ENCODE measurements at regions not wholly inside any gene's neighbourhood (a gene's known extent, or its start where the extent isn't known, plus 50 kb on each side); places are given as distances from the start of the nearest gene placed in this dataset.

DNA sequence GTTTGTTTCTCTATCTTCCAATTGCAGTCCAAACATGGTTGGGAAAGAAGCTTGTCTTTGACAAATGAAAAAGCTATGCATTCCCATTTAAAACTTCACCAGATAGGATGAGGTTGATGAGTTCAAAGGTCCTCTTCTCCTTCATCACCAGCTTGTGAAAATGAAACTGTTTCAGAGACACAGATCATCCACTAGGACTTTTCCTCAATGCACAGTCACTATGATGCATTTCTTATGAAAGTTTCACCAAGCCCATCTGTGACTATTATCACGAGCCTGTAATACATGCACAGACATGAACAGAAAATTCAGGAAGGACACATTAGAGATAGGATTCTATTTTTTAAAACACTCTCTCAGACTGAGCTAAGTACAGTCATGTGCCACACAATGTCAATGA, 644.4 kb downstream of the PLCL1 start:
- no peak for DNase-seq
- H3K36me3 ChIP-seq: no peaks in the 10 kb centered on the region
- no peak for TF ChIP-seq POLR2A (IDR thresholded peaks at IDR 0.05)
- TF ChIP-seq, protein P1, sequence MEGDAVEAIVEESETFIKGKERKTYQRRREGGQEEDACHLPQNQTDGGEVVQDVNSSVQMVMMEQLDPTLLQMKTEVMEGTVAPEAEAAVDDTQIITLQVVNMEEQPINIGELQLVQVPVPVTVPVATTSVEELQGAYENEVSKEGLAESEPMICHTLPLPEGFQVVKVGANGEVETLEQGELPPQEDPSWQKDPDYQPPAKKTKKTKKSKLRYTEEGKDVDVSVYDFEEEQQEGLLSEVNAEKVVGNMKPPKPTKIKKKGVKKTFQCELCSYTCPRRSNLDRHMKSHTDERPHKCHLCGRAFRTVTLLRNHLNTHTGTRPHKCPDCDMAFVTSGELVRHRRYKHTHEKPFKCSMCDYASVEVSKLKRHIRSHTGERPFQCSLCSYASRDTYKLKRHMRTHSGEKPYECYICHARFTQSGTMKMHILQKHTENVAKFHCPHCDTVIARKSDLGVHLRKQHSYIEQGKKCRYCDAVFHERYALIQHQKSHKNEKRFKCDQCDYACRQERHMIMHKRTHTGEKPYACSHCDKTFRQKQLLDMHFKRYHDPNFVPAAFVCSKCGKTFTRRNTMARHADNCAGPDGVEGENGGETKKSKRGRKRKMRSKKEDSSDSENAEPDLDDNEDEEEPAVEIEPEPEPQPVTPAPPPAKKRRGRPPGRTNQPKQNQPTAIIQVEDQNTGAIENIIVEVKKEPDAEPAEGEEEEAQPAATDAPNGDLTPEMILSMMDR (IDR thresholded peaks at IDR 0.05 in 4 of 5, conservative IDR thresholded peaks at IDR 0.05 in 1 of 5): no peak
- intact Hi-C loops (cut with DNase I; ENCODE audit: low total_unique reads) (no loop called here), in situ Hi-C loops (cut with MboI; ENCODE audit: low sequenced_read_pairs in 4 of 4) (no loop called here)
- ATAC-seq: no peak
- no peak overlapping the region for H3K4me3 ChIP-seq
- H3K4me1 ChIP-seq: no peaks in the 10 kb centered on the region
- H3K9me3 ChIP-seq: no peaks in the 10 kb centered on the region
- no peaks in the 10 kb centered on the region for H3K27me3 ChIP-seq
- H3K27ac ChIP-seq: no peak overlapping the region

DNA sequence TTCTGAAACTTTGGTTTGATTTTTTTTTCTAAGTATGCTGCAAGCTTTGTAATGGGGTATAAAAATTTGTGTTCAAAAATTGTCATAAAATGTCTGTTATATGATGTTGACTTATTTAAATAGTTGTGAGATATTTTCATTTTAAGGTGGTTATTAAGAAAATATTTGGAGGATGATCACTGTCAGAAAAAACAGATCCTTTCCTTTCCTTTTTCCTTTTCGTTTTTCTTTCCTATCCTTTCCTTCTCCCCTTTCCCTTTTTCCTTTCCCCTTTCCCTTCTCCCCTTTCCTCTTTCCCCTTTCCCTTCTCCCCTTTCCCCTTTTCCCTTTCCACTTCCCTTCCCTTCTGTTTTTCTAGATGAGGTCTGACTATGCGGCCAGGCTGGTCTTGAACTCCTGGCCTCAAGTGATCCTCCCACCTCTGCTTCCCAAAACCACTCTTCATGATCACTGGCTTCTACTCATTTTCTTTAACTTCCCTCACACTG, 640.5 kb downstream of the PLCL1 start:
- no peak overlapping the region for H3K27ac ChIP-seq
- intact Hi-C loops (cut with DNase I; ENCODE audit: low total_unique reads) (no loop called here), in situ Hi-C loops (cut with MboI; ENCODE audit: low sequenced_read_pairs in 4 of 4) (no loop called here)
- no peaks in the 10 kb centered on the region for H3K4me1 ChIP-seq
- H3K9me3 ChIP-seq: no peaks in the 10 kb centered on the region
- no peak for TF ChIP-seq POLR2A (IDR thresholded peaks at IDR 0.05)
- TF ChIP-seq, protein P1 (IDR thresholded peaks at IDR 0.05 in 4 of 5, conservative IDR thresholded peaks at IDR 0.05 in 1 of 5): no peak
- no peaks in the 10 kb centered on the region for H3K27me3 ChIP-seq
- no peak overlapping the region for H3K4me3 ChIP-seq
- no peaks in the 10 kb centered on the region for H3K36me3 ChIP-seq
- no peak for DNase-seq
- ATAC-seq: no peak

DNA sequence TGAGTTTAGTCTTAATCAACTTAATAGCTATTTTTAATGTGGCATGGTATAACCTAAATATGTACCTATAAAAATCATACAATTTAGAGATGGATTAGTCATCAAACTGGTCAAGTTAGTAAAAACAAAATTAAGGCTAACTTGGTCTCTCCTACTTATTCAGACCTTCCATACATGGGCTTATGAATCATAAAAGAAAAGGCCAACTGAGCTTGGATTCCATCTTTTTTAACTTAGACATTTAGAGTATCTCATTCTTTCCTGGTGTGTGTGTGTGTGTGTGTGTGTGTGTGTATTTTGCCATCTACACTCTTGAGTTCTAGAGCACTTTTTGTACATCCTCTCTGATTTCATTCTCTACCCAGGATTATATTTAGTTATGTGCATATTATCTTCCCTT, 637.5 kb downstream of the PLCL1 start:
- DNase-seq (no peak), ATAC-seq (no peak)
- H3K4me3 ChIP-seq: no peak overlapping the region
- H3K27ac ChIP-seq: no peak overlapping the region
- intact Hi-C loops (cut with DNase I; ENCODE audit: low total_unique reads) (no loop called here), in situ Hi-C loops (cut with MboI; ENCODE audit: low sequenced_read_pairs in 4 of 4) (no loop called here)
- no peaks in the 10 kb centered on the region for H3K36me3 ChIP-seq
- TF ChIP-seq, protein P1 (IDR thresholded peaks at IDR 0.05 in 4 of 5, conservative IDR thresholded peaks at IDR 0.05 in 1 of 5): no peak
- no peak for TF ChIP-seq POLR2A (IDR thresholded peaks at IDR 0.05)
- H3K4me1 ChIP-seq: no peaks in the 10 kb centered on the region
- H3K27me3 ChIP-seq: no peaks in the 10 kb centered on the region
- H3K9me3 ChIP-seq: no peaks in the 10 kb centered on the region

DNA sequence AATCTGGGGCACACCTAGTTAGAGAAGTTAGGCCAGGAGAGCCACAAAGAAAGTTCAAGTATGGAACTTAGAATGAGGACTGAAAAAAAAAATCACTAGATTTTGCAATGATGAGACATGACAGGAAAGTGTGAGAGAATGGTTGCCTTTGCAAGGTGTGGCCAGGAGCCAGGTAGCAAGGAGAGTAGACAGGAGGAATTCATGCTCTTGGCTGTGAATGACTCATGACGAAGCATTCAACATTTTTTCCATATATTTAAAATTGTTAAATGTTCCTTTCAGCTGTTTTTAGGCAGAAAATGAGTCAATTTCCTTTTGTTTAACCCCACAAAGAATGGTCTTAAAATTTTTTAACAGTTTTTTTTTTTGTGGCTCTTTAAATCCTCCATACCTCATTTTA, 636.9 kb downstream of the PLCL1 start:
- TF ChIP-seq, protein P1 (IDR thresholded peaks at IDR 0.05 in 4 of 5, conservative IDR thresholded peaks at IDR 0.05 in 1 of 5): no peak
- TF ChIP-seq POLR2A (IDR thresholded peaks at IDR 0.05): no peak
- H3K9me3 ChIP-seq: no peaks in the 10 kb centered on the region
- intact Hi-C loops (cut with DNase I; ENCODE audit: low total_unique reads): no loop called here
- in situ Hi-C loops (cut with MboI; ENCODE audit: low sequenced_read_pairs in 4 of 4): no loop called here
- DNase-seq (no peak), ATAC-seq (no peak)
- H3K27me3 ChIP-seq: no peaks in the 10 kb centered on the region
- H3K4me1 ChIP-seq: no peaks in the 10 kb centered on the region
- H3K27ac ChIP-seq: no peak overlapping the region
- no peak overlapping the region for H3K4me3 ChIP-seq
- no peaks in the 10 kb centered on the region for H3K36me3 ChIP-seq

DNA sequence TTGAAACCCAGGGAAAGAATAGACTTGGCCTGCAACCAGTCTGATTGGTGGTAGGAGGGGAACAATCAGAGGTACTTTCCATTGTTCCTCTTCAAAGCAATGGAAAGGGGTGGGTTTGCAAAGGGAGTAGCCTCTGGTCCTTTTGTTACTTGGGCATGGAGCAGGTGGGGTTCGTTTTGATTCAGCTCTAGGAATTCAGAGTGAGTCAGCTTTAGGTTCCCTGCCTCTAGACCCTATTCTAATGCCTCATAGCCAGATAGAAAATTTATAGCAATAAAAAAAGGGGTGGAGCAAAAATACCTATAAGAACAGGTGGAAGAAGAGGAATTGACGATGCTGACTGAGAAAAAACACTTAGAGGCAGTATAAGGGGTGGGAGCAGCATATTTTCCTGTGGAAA, 636.4 kb downstream of the PLCL1 start:
- Histone ChIP-seq H3K4me3 (no peak overlapping the region), H3K9me3 (no peaks in the 10 kb centered on the region), H3K4me1 (no peaks in the 10 kb centered on the region), H3K27me3 (no peaks in the 10 kb centered on the region), H3K27ac (no peak overlapping the region), H3K36me3 (no peaks in the 10 kb centered on the region)
- no peak for ATAC-seq
- TF ChIP-seq POLR2A (IDR thresholded peaks at IDR 0.05): no peak
- TF ChIP-seq, protein P1 (IDR thresholded peaks at IDR 0.05 in 4 of 5, conservative IDR thresholded peaks at IDR 0.05 in 1 of 5): no peak
- intact Hi-C loops (cut with DNase I; ENCODE audit: low total_unique reads): no loop called here
- in situ Hi-C loops (cut with MboI; ENCODE audit: low sequenced_read_pairs in 4 of 4): no loop called here
- no peak for DNase-seq

Data from gastrocnemius medialis (tissue), 4 donors.